Heart left ventricle (tissue), 13 donors: ENCODE measurements at regions not wholly inside any gene's neighbourhood (a gene's known extent, or its start where the extent isn't known, plus 50 kb on each side); places are given as distances from the start of the nearest gene placed in this dataset.

ENCODE experiments used
- CTCF ChIP-seq, 12 donors: fragments of 200-600 bp; sonication (generic) in 4 of 12; IDR thresholded peaks; one replicate each; pipeline versions ENCODE4 v1.5.0 to v1.8.0; 2018 to 2022; ENCODE audit warnings: antibody characterized with exemption in 12 of 12, mild to moderate bottlenecking in 5 of 12
- POLR2A ChIP-seq, 2 donors: fragments of 450-650 bp; IDR thresholded peaks; one replicate each; pipeline ENCODE4 v1.6.1; 2017; ENCODE audit warnings: antibody characterized with exemption in 2 of 2, mild to moderate bottlenecking in 2 of 2, moderate library complexity in 2 of 2
- donor health status: ischemic (EF 13 %, LVEDD 7.1; RV severe dilation, severe dysfunction).
- donor health status: DM: no; HTN: yes; CAD: no.
- donor health status: DM: no; HTN: no; CAD: no.
- donor health status: ischemic (EF 25% LVEDD 6.9; RV normal size, moderate dysfunction).
- donor health status: ischemic (EF 25% LVEDD 5.7; RV mildly dilated, moderate dysfunction).
- donor health status: ischemic (EF 35%, LVEDD 5.7; RV mildly dilated, moderate dysfunction).
- donor health status: nonischemic (EF 11% LVEDD 7.7; RV severe dilation, severe dysfunction).
- donor health status: DM: yes; HTN: yes; CAD: no.
- donor health status: PGD.
- donor health status: ischemic (EF 29% LVEDD 5.4; RV normal size, mild dysfunction).
- donor health status: nonischemic (EF 23%, LVEDD 6.1; RV moderate dilation, normal function).

DNA sequence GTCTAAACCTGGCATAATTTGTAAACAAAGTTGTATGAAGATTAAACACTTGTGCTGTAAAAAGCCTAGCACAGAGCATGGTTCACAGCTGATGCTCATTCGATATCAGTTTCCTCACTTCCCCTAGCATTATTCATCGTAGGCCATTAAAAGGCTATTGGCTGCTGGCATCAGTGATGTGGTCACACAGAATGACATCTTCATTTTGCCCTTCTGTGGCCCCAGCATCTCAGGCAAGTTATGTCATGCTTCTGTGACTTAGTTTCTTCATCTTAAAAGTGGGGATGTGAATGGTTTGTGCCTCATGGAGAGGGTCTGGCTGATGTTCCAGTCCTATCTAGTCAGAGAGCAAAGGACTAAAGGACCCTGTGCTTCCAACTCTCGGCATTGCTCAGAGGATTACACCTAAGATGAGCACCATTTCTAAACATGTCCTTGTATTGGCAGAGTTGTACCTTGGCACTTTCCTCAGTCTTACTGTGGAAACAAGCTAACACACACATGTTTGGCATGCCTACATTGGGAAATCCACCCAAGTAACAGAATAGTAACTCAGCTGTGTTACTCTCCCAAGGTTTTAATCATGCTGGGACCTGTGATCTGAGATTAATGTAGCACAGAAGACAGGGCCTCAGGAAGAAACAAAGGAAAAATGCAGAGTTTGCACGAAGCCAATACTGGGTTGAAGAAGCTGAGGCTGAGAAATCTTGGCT is 83.5 kb upstream of the OR9Q1 start:
- TF ChIP-seq CTCF (IDR thresholded peaks at IDR 0.05) (no peak), POLR2A (IDR thresholded peaks at IDR 0.05) (no peak)
